Naive thymus-derived CD8-positive, alpha-beta T cell (primary cell): ENCODE measurements at regions not wholly inside any gene's neighbourhood (a gene's known extent, or its start where the extent isn't known, plus 50 kb on each side); places are given as distances from the start of the nearest gene placed in this dataset.

Experiments used
- ATAC-seq, 2 donors: fragments of 150-1000 bp; cut with Tn5 transposase in 1 of 2; sonication (Bioruptor Pico), chemical (Tn5 transposase) in 1 of 2; 1 replicate in 1 of 2; 2 replicates in 1 of 2; pipeline ENCODE4 v1.10.0; 2021; ENCODE audit warnings: mild to moderate bottlenecking in 2 of 2, moderate library complexity in 2 of 2
- POLR2A ChIA-PET: fragments of 350-600 bp; sonication (Branson Sonifier 250); formaldehyde crosslinking; loops from one replicate; lab custom pipeline; 2021; ENCODE audit warnings: antibody characterized with exemption; lab: Charles Lee
- DNase-seq, 10 donors: peaks; one replicate each; pipeline versions ENCODE4 v3.0.0 to v3.0.0-alpha.2; 2020 to 2022
- H3K27ac Mint-ChIP-seq, 10 donors: one replicate each; pipeline ENCODE4 v1.8.0; 2020 to 2022; ENCODE audit warnings: mild to moderate bottlenecking in 10 of 10, mixed read lengths in 10 of 10, moderate library complexity in 4 of 10, inconsistent platforms in 1 of 10
- H3K27me3 Mint-ChIP-seq, 5 donors: one replicate each; pipeline ENCODE4 v1.8.0; 2021 to 2022; ENCODE audit warnings: mixed read lengths in 5 of 5
- H3K36me3 Mint-ChIP-seq, 3 donors: one replicate each; pipeline ENCODE4 v1.8.0; 2020 to 2022; ENCODE audit warnings: mixed read lengths in 3 of 3, mild to moderate bottlenecking in 2 of 3, inconsistent platforms in 1 of 3
- H3K4me1 Mint-ChIP-seq, 4 donors: one replicate each; pipeline ENCODE4 v1.8.0; 2021 to 2022; ENCODE audit warnings: mixed read lengths in 4 of 4
- H3K4me3 Mint-ChIP-seq, 10 donors: one replicate each; pipeline ENCODE4 v1.8.0; 2020 to 2022; ENCODE audit warnings: mild to moderate bottlenecking in 10 of 10, mixed read lengths in 10 of 10, moderate library complexity in 6 of 10, inconsistent platforms in 1 of 10
- H3K9me3 Mint-ChIP-seq, 9 donors: one replicate each; pipeline ENCODE4 v1.8.0; 2020 to 2022; ENCODE audit warnings: mixed read lengths in 9 of 9, mild to moderate bottlenecking in 3 of 9, inconsistent platforms in 1 of 9, moderate library complexity in 1 of 9

DNA sequence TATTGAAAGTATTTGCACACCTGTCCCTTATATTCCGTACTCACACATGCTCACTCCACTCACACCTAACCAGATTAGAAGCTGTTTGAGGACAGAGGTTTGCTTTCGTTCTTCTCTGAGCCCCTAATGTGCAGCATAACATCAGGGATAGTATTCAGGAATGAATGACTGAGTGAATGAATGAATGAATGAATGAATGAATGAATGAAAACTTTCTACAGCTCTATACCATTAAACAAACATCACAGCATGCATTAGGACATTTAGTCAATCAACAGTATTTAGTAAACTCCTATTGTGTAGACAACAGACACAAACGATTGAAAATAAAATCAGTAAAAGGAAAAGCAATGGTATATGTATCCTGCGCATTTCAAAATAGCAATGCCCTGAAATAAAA, 212.7 kb downstream of the SHQ1 start:
- POLR2A ChIA-PET: no interaction called here

DNA sequence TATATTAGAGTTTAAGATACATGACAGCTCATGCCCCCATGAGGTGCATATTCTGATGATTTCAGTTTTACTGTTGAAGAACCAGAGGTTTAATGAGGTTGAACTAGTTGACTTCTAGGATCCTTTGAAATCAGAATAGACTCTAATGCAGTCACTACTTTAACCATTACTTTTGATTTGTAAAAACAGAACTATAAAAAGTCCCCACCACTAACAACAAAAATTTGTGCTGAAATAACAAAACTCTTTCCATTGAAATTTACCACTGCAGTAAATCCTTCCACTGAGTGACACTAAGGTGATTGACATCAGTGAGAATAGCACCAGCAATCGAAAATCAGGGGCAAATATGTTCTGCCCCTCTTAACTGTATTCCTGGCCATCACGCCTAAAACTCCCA, 214.1 kb downstream of the SHQ1 start:
- H3K36me3 Mint-ChIP-seq: peaks cover 0 to 4% (median 0%) of the 10 kb centered on the region in 3 donors
- H3K4me1 Mint-ChIP-seq: peaks cover 5 to 10% (median 5%) of the 10 kb centered on the region in 4 donors
- peak overlapping the region in 1 of 10 donors; percentile 11 for H3K27ac Mint-ChIP-seq
- ATAC-seq (no peak), DNase-seq (no peak)
- H3K27me3 Mint-ChIP-seq: peaks cover 0 to 6% (median 0%) of the 10 kb centered on the region in 5 donors
- peaks cover 0 to 8% (median 0%) of the 10 kb centered on the region in 9 donors for H3K9me3 Mint-ChIP-seq
- no peak overlapping the region for H3K4me3 Mint-ChIP-seq
- POLR2A ChIA-PET: no interaction called here

More for the DNA sequence above, 212.7 kb downstream of the SHQ1 start:
- DNase-seq (no peak), ATAC-seq (no peak)
- Mint-ChIP-seq H3K27me3 (peaks cover 0 to 7% (median 0%) of the 10 kb centered on the region in 5 donors), H3K9me3 (peaks cover 0 to 8% (median 0%) of the 10 kb centered on the region in 9 donors), H3K36me3 (peaks cover 0 to 4% (median 0%) of the 10 kb centered on the region in 3 donors), H3K4me1 (peaks cover 1 to 9% (median 4%) of the 10 kb centered on the region in 4 donors), H3K27ac (no peak overlapping the region), H3K4me3 (no peak overlapping the region)

GRCh38 chr3:72633534-72633933, 214.7 kb downstream of the SHQ1 start:
- H3K4me1 Mint-ChIP-seq: peaks cover 9 to 16% (median 10%) of the 10 kb centered on the region in 4 donors
- H3K27me3 Mint-ChIP-seq: peaks cover 0 to 6% (median 0%) of the 10 kb centered on the region in 5 donors
- peaks cover 0 to 4% (median 0%) of the 10 kb centered on the region in 3 donors for H3K36me3 Mint-ChIP-seq
- DNase-seq (no peak), ATAC-seq (no peak)
- no peak overlapping the region for H3K27ac Mint-ChIP-seq
- no peak overlapping the region for H3K4me3 Mint-ChIP-seq
- peaks cover 0 to 8% (median 0%) of the 10 kb centered on the region in 9 donors for H3K9me3 Mint-ChIP-seq
- POLR2A ChIA-PET: no interaction called here

GRCh38 chr3:72633121-72633520, 215.1 kb downstream of the SHQ1 start:
- H3K27ac Mint-ChIP-seq: no peak overlapping the region
- no peak for ATAC-seq
- POLR2A ChIA-PET: no interaction called here

GRCh38 chr3:72632129-72632528, 216.1 kb downstream of the SHQ1 start:
- peaks cover 0 to 4% (median 0%) of the 10 kb centered on the region in 3 donors for H3K36me3 Mint-ChIP-seq
- no peak overlapping the region for H3K27ac Mint-ChIP-seq
- peaks cover 6 to 23% (median 10%) of the 10 kb centered on the region in 4 donors for H3K4me1 Mint-ChIP-seq
- no peak for ATAC-seq
- peaks cover 0 to 1% (median 0%) of the 10 kb centered on the region in 5 donors for H3K27me3 Mint-ChIP-seq
- POLR2A ChIA-PET: no interaction called here
- no peak overlapping the region for H3K4me3 Mint-ChIP-seq
- DNase-seq: no peak
- peaks cover 0 to 8% (median 0%) of the 10 kb centered on the region in 9 donors for H3K9me3 Mint-ChIP-seq

More at GRCh38 chr3:72633121-72633520, 215.1 kb downstream of the SHQ1 start:
- H3K27me3 Mint-ChIP-seq: peaks cover 0 to 6% (median 0%) of the 10 kb centered on the region in 5 donors
- H3K9me3 Mint-ChIP-seq: peaks cover 0 to 8% (median 0%) of the 10 kb centered on the region in 9 donors
- no peak overlapping the region for H3K4me3 Mint-ChIP-seq
- DNase-seq: no peak
- H3K4me1 Mint-ChIP-seq: peaks cover 9 to 20% (median 10%) of the 10 kb centered on the region in 4 donors
- peaks cover 0 to 4% (median 0%) of the 10 kb centered on the region in 3 donors for H3K36me3 Mint-ChIP-seq

GRCh38 chr3:72630969-72631344, 217.3 kb downstream of the SHQ1 start:
- Mint-ChIP-seq H3K27me3 (peaks cover 0 to 1% (median 0%) of the 10 kb centered on the region in 5 donors), H3K36me3 (peaks cover 0 to 4% (median 0%) of the 10 kb centered on the region in 3 donors), H3K4me3 (no peak overlapping the region), H3K27ac (no peak overlapping the region), H3K4me1 (peaks cover 6 to 23% (median 10%) of the 10 kb centered on the region in 4 donors), H3K9me3 (peaks cover 0 to 8% (median 0%) of the 10 kb centered on the region in 9 donors)
- ATAC-seq (no peak), DNase-seq (no peak)
- POLR2A ChIA-PET: no interaction called here

GRCh38 chr3:72630327-72630968, 217.8 kb downstream of the SHQ1 start:
- DNase-seq: no peak
- Mint-ChIP-seq H3K4me3 (no peak overlapping the region), H3K9me3 (peaks cover 0 to 8% (median 0%) of the 10 kb centered on the region in 9 donors), H3K27me3 (peaks cover 0 to 1% (median 0%) of the 10 kb centered on the region in 5 donors), H3K27ac (peak overlapping the region in 4 of 10 donors; percentile 14 to 65 (median 58)), H3K36me3 (peaks cover 0 to 4% (median 0%) of the 10 kb centered on the region in 3 donors), H3K4me1 (peaks cover 6 to 25% (median 10%) of the 10 kb centered on the region in 4 donors)
- POLR2A ChIA-PET: no interaction called here
- no peak for ATAC-seq

DNA sequence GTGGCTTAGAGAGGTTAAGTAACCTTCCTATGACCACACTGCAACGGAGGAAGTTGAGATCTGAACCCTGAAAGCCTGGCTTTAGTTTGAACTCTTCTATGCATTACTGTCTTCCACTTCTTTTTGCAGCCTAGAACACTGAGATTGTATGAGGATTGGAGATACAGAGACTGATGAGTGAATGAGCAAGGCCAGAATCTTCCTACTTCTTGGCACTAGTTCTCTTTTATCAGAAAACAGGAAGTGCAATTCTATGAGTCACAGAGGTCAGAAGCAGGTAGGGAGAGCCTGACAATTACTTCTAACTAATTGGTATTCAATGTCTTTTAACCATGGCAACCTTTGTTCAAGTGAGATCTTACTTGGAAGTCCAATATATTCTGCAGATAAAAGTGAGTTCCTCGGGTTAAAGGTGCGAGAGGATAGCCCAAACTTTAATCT, 219.0 kb downstream of the SHQ1 start:
- H3K9me3 Mint-ChIP-seq: peaks cover 0 to 8% (median 0%) of the 10 kb centered on the region in 9 donors
- POLR2A ChIA-PET: no interaction called here
- peaks cover 6 to 25% (median 10%) of the 10 kb centered on the region in 4 donors for H3K4me1 Mint-ChIP-seq
- H3K27ac Mint-ChIP-seq: peak overlapping the region in 7 of 10 donors; percentile 3 to 63 (median 26)
- peaks cover 0 to 4% (median 0%) of the 10 kb centered on the region in 3 donors for H3K36me3 Mint-ChIP-seq
- peak in 1 of 2 donors; percentile 54 for ATAC-seq
- no peak for DNase-seq
- H3K4me3 Mint-ChIP-seq: no peak overlapping the region
- no peaks in the 10 kb centered on the region for H3K27me3 Mint-ChIP-seq

DNA sequence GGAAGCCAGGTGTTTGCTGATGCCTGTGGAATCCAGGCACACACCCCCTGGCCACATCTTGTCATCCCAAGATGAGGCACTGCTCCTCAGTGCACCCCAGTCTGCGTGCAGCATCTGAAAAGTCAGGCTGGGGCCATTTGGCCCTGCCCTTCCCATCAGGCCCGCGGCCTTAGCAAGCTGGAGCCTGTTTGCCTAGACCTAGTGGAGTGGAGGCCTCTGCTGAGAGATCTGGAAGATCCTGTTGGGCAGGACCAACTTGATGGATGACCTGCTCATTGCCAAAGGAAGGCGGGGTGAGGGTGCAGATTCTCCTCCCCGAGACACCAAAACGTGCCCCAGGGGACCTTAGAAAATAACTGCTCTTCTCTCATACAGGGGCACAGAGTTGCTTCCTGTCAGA, 220.2 kb downstream of the SHQ1 start:
- no peak for ATAC-seq
- peaks cover 0 to 4% (median 0%) of the 10 kb centered on the region in 3 donors for H3K36me3 Mint-ChIP-seq

DNA sequence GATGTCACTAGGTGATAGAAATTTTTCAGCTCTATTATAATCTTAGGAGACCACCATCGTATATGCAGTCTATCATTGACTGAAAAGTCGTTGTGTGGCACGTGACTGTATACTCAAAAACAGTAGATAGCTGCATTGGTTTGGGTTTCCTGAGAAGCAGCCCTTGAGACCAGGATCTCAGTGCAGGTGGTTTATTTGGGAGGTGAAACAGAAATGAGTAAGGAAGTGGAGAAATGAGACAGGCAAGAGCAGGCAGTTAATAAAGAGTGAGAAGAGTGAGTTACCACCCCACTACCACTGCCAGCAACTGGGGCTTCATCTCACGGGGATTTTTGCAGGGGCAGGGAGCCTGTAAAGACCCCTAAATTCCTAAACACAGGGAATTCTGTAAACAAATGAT, 221.0 kb downstream of the SHQ1 start:
- Mint-ChIP-seq H3K27ac (peak overlapping the region in 1 of 10 donors; percentile 50), H3K27me3 (no peaks in the 10 kb centered on the region), H3K36me3 (peaks cover 0 to 3% (median 3%) of the 10 kb centered on the region in 3 donors), H3K4me1 (peaks cover 6 to 25% (median 10%) of the 10 kb centered on the region in 4 donors), H3K4me3 (no peak overlapping the region), H3K9me3 (peaks cover 0 to 9% (median 0%) of the 10 kb centered on the region in 9 donors)
- DNase-seq (no peak), ATAC-seq (no peak)
- POLR2A ChIA-PET: no interaction called here

More for the DNA sequence above, 220.2 kb downstream of the SHQ1 start:
- Mint-ChIP-seq H3K27me3 (no peaks in the 10 kb centered on the region), H3K27ac (no peak overlapping the region), H3K4me3 (no peak overlapping the region), H3K9me3 (peaks cover 0 to 8% (median 0%) of the 10 kb centered on the region in 9 donors), H3K4me1 (peaks cover 6 to 25% (median 10%) of the 10 kb centered on the region in 4 donors)
- POLR2A ChIA-PET: no interaction called here
- no peak for DNase-seq

DNA sequence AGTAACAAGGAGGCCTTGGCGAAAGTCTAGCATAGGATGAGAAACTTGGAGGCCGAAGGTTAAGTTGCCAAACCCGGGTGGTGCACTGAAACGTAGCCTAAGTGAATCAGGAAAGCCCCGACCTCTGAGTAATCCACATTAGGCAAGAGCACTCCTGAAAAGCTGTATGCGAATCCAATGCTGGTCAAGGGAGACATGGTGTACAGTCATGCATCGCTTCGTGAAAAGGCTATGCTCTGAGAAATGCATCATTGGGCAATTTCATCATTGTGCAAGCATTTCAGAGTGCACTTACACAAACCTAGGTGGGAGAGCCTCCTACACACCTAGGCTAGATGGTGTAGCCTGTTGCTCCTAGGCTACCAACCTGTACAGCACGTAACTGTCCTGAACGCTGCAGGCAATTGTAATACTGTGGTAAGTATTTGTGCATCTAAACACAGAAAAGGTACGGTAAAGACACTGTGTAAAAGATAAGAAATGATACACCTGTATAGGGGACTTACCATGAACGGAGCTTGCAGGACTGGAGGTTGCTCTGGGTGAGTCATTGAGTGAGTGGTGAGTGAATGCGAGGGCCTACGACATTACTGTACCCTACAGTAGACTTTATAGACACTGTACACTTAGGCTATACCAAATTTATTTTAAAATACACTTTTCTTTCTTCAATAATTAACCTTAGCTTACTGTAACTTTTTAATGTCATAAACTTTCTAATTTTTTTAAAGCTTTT, 222.5 kb downstream of the SHQ1 start:
- Mint-ChIP-seq H3K4me3 (no peak overlapping the region), H3K27ac (no peak overlapping the region), H3K27me3 (no peaks in the 10 kb centered on the region), H3K9me3 (peaks cover 0 to 11% (median 0%) of the 10 kb centered on the region in 9 donors), H3K36me3 (peaks cover 0 to 7% (median 6%) of the 10 kb centered on the region in 3 donors), H3K4me1 (peaks cover 6 to 25% (median 10%) of the 10 kb centered on the region in 4 donors)
- DNase-seq (no peak), ATAC-seq (no peak)
- POLR2A ChIA-PET: no interaction called here

GRCh38 chr3:72624656-72625055, 223.6 kb downstream of the SHQ1 start:
- peaks cover 0 to 18% (median 2%) of the 10 kb centered on the region in 9 donors for H3K9me3 Mint-ChIP-seq
- H3K36me3 Mint-ChIP-seq: peaks cover 0 to 9% (median 7%) of the 10 kb centered on the region in 3 donors
- POLR2A ChIA-PET: no interaction called here
- H3K27ac Mint-ChIP-seq: no peak overlapping the region
- no peak overlapping the region for H3K4me3 Mint-ChIP-seq
- peaks cover 0 to 2% (median 0%) of the 10 kb centered on the region in 5 donors for H3K27me3 Mint-ChIP-seq
- ATAC-seq (no peak), DNase-seq (no peak)
- peaks cover 6 to 22% (median 10%) of the 10 kb centered on the region in 4 donors for H3K4me1 Mint-ChIP-seq
